ENCODE measurements at regions not wholly inside any gene's neighbourhood (a gene's known extent, or its start where the extent isn't known, plus 50 kb on each side); places are given as distances from the start of the nearest gene placed in this dataset.

- BruUV-seq (replicated peaks): no TSS peak
Measured at GRCh38 chr14:97762386-97762785, 965.2 kb downstream of the VRK1 start.

More at GRCh38 chr14:97762386-97762785, 965.2 kb downstream of the VRK1 start:
- no peaks in the 10 kb centered on the region for H3K36me3 ChIP-seq (ENCODE audit: control insufficient read depth in 2 of 2, extremely low read depth in 1 of 2, insufficient read depth in 2 of 2, low read length in 2 of 2)
- H3K9ac ChIP-seq (replicated peaks; ENCODE audit: extremely low read depth, insufficient read depth, low read length): no peak overlapping the region
- dilution Hi-C loops (cut with MboI; ENCODE audit: extremely low pct_ligation_motif_present, low sequenced_read_pairs) (no loop called here), intact Hi-C loops (cut with micrococcal nuclease) (no loop called here)
- no peak overlapping the region for H3K27ac ChIP-seq (ENCODE audit: insufficient read depth, low read depth, low read length)
- DNase-seq (ENCODE audit: low read depth, low spot score) (no peak), FAIRE-seq (no peak)
- H3K9me3 ChIP-seq (replicated peaks; ENCODE audit: control insufficient read depth, insufficient read depth, low read length): no peaks in the 10 kb centered on the region
- H2AFZ ChIP-seq (ENCODE audit: low read depth, low read length): no peak overlapping the region
- no peaks in the 10 kb centered on the region for H3K27me3 ChIP-seq (ENCODE audit: control insufficient read depth in 2 of 2, insufficient read depth in 2 of 2, low read length in 2 of 2)
- H3K4me1 ChIP-seq (ENCODE audit: control insufficient read depth, extremely low read depth, insufficient read depth, low read length): no peaks in the 10 kb centered on the region
- CTCF ChIA-PET: no interaction called here
- H3K4me3 ChIP-seq (replicated peaks in 1 of 3; ENCODE audit: insufficient read depth in 1 of 3, low read depth in 1 of 3, low read length in 3 of 3): no peak overlapping the region
- TF ChIP-seq JUN (IDR thresholded peaks at IDR 0.05; ENCODE audit: borderline replicate concordance, insufficient read depth, insufficient read length, low read depth) (no peak), FOS (IDR thresholded peaks at IDR 0.05; ENCODE audit: borderline replicate concordance, insufficient read depth, low read length) (no peak), MAX (IDR thresholded peaks at IDR 0.05; ENCODE audit: insufficient read depth, insufficient read length) (no peak), POLR2AphosphoS5 (IDR thresholded peaks at IDR 0.05; ENCODE audit: insufficient read depth, low read depth, low read length) (no peak), GATA2 (IDR thresholded peaks at IDR 0.05; ENCODE audit: insufficient read depth, insufficient read length, low read depth, low read length) (no peak), POLR2A (IDR thresholded peaks at IDR 0.05; ENCODE audit: low read depth, low read length) (no peak), EZH2 (IDR thresholded peaks at IDR 0.05; ENCODE audit: borderline replicate concordance, low read depth, low read length, severe bottlenecking) (no peak), CTCF (IDR thresholded peaks at IDR 0.05; ENCODE audit: extremely low read depth in 1 of 2, insufficient read depth in 1 of 2, low read depth in 1 of 2, low read length in 2 of 2) (no peak), MYC (IDR thresholded peaks at IDR 0.05; ENCODE audit: low read depth, low read length) (no peak)
- H3K79me2 ChIP-seq (ENCODE audit: control insufficient read depth, insufficient read depth, low read length): no peaks in the 10 kb centered on the region
- no peaks in the 10 kb centered on the region for H4K20me1 ChIP-seq (replicated peaks; ENCODE audit: control insufficient read depth, extremely low read depth, insufficient read depth, low read length)
- POLR2A ChIA-PET: no interaction called here
- H3K4me2 ChIP-seq (ENCODE audit: insufficient read depth, low read length): no peak overlapping the region
- H3K9me1 ChIP-seq (replicated peaks; ENCODE audit: control insufficient read depth, extremely low read depth, insufficient read depth, low read length): no peaks in the 10 kb centered on the region
